GM12878 (cell line): ENCODE measurements at regions not wholly inside any gene's neighbourhood (a gene's known extent, or its start where the extent isn't known, plus 50 kb on each side); places are given as distances from the start of the nearest gene placed in this dataset.

Source experiments
- CHD4 ChIP-seq: fragments of 200-600 bp; sonication (generic); IDR thresholded peaks from 2 replicates; pipeline ENCODE4 v1.6.1; 2016; ENCODE audit warnings: mild to moderate bottlenecking
- CTCF ChIP-seq, 3 experiments: IDR thresholded peaks in 2 of 3; conservative IDR thresholded peaks in 1 of 3; 2 replicates each; pipeline ENCODE4 v1.5.1; 2011; ENCODE audit warnings: low read depth in 3 of 3, low read length in 3 of 3, mild to moderate bottlenecking in 3 of 3, control low read depth in 2 of 3, moderate library complexity in 2 of 3, inconsistent platforms in 1 of 3, mixed read lengths in 1 of 3; ENCODE audit not compliant: control insufficient read depth in 2 of 3, insufficient read depth in 1 of 3; ENCODE audit errors: extremely low read depth in 1 of 3
- JUNB ChIP-seq: IDR thresholded peaks from 2 replicates; pipeline ENCODE4 v1.6.1; 2016; ENCODE audit warnings: antibody characterized with exemption, mild to moderate bottlenecking
- KDM1A ChIP-seq: fragments of 200-600 bp; sonication (generic); IDR thresholded peaks from 2 replicates; pipeline ENCODE4 v1.6.1; 2016; ENCODE audit warnings: borderline replicate concordance
- NKRF ChIP-seq: fragments of 450-650 bp; conservative IDR thresholded peaks from 2 replicates; pipeline ENCODE4 v1.6.1; 2017; ENCODE audit warnings: mild to moderate bottlenecking, moderate library complexity
- NRF1 ChIP-seq: conservative IDR thresholded peaks from 2 replicates; pipeline ENCODE4 v1.6.1; 2011; ENCODE audit warnings: mild to moderate bottlenecking, low read depth, low read length, improper control_type of control experiment
- YY1 ChIP-seq: IDR thresholded peaks from 2 replicates; pipeline ENCODE4 v1.6.1; 2011; ENCODE audit warnings: low read depth, mild to moderate bottlenecking, low read length

GRCh38 chr6:120992257-120992656, 342.0 kb downstream of the TBC1D32 start:
- TF ChIP-seq JUNB (no peak), NKRF (no peak), KDM1A (no peak), YY1 (no peak), CTCF (IDR thresholded peaks at IDR 0.05 in 2 of 3, conservative IDR thresholded peaks at IDR 0.05 in 1 of 3; ENCODE audit: control insufficient read depth in 2 of 3, extremely low read depth in 1 of 3, insufficient read depth in 1 of 3, low read depth in 3 of 3, low read length in 3 of 3) (no peak), NRF1 (no peak), CHD4 (no peak)
